Smooth muscle cell (in vitro differentiated cells): ENCODE measurements at regions not wholly inside any gene's neighbourhood (a gene's known extent, or its start where the extent isn't known, plus 50 kb on each side); places are given as distances from the start of the nearest gene placed in this dataset.

Source experiments
- DNase-seq: peaks from one replicate; lab custom pipeline; 2025; ENCODE audit not compliant: unreplicated experiment; lab: John Stamatoyannopoulos, UW
- H2AFZ ChIP-seq: fragments of 200-600 bp; sonication (generic); 2 replicates; pipeline ENCODE4 v1.6.0; 2016; ENCODE audit warnings: antibody characterized with exemption, low read depth, mild to moderate bottlenecking
- H3F3A ChIP-seq: fragments of 200-600 bp; sonication (generic); 2 replicates; pipeline ENCODE4 v1.6.0; 2017; ENCODE audit warnings: antibody characterized with exemption, low read depth
- H3K27ac ChIP-seq: fragments of 200-600 bp; sonication (generic); 2 replicates; pipeline ENCODE4 v1.5.1; 2016; ENCODE audit warnings: low read depth, mild to moderate bottlenecking
- H3K27me3 ChIP-seq: fragments of 200-600 bp; sonication (generic); 2 replicates; pipeline ENCODE4 v1.6.1; 2016; ENCODE audit warnings: low read depth, mild to moderate bottlenecking
- H3K36me3 ChIP-seq: fragments of 200-600 bp; sonication (generic); 2 replicates; pipeline ENCODE4 v1.5.1; 2016; ENCODE audit warnings: low read depth
- H3K4me1 ChIP-seq: fragments of 200-600 bp; sonication (generic); 2 replicates; pipeline ENCODE4 v1.5.1; 2016; ENCODE audit warnings: low read depth
- H3K4me2 ChIP-seq: fragments of 200-600 bp; sonication (generic); 2 replicates; pipeline ENCODE4 v1.6.0; 2016; ENCODE audit warnings: mild to moderate bottlenecking
- H3K4me3 ChIP-seq: fragments of 200-600 bp; sonication (generic); 2 replicates; pipeline ENCODE4 v1.5.1; 2016; ENCODE audit warnings: mild to moderate bottlenecking
- H3K79me2 ChIP-seq: fragments of 200-600 bp; sonication (generic); 2 replicates; pipeline ENCODE4 v1.6.0; 2016; ENCODE audit warnings: low read depth, mild to moderate bottlenecking
- H3K9ac ChIP-seq: fragments of 200-600 bp; sonication (generic); 2 replicates; pipeline ENCODE4 v1.6.0; 2016; ENCODE audit warnings: low read depth
- H3K9me3 ChIP-seq: fragments of 200-600 bp; sonication (generic); replicated peaks from 2 replicates; pipeline ENCODE4 v1.5.1; 2016; ENCODE audit warnings: low read depth
- H4K20me1 ChIP-seq: fragments of 200-600 bp; sonication (generic); 2 replicates; pipeline ENCODE4 v1.6.0; 2016; ENCODE audit warnings: low read depth
- CTCF ChIP-seq: fragments of 200-600 bp; sonication (generic); IDR thresholded peaks from 2 replicates; pipeline ENCODE4 v1.5.1; 2017; ENCODE audit warnings: borderline replicate concordance, mild to moderate bottlenecking, antibody characterized with exemption; ENCODE audit not compliant: insufficient read depth, poor library complexity, severe bottlenecking
- WGBS: methylation state at CpG from one replicate; pipeline ENCODE4 v1.1.7; 2016; ENCODE audit warnings: low lambda C conversion rate; 5-methylcytosine and 5-hydroxymethylcytosine counted together

GRCh38 chr4:141497627-141498026, 138.8 kb upstream of the IL15 start:
- no peak overlapping the region for H2AFZ ChIP-seq
- no peak overlapping the region for H3K4me3 ChIP-seq
- no peak for DNase-seq
- H3K4me1 ChIP-seq = no peaks in the 10 kb centered on the region
- H3F3A ChIP-seq = no peaks in the 10 kb centered on the region
- no peak overlapping the region for H3K27ac ChIP-seq
- no peaks in the 10 kb centered on the region for H3K36me3 ChIP-seq
- TF ChIP-seq CTCF = no peak
- H3K27me3 ChIP-seq = no peaks in the 10 kb centered on the region
- no peaks in the 10 kb centered on the region for H4K20me1 ChIP-seq
- H3K9me3 ChIP-seq = no peaks in the 10 kb centered on the region
- 83% methylated on average over 1 of the region's 1 CpG for WGBS
- no peaks in the 10 kb centered on the region for H3K79me2 ChIP-seq
- H3K4me2 ChIP-seq = no peak overlapping the region
- H3K9ac ChIP-seq = no peak overlapping the region

- H3F3A ChIP-seq = no peaks in the 10 kb centered on the region
- H3K36me3 ChIP-seq = no peaks in the 10 kb centered on the region
- H3K4me3 ChIP-seq = no peak overlapping the region
- H3K9me3 ChIP-seq = no peaks in the 10 kb centered on the region
- TF ChIP-seq CTCF = no peak
- H3K4me1 ChIP-seq = no peaks in the 10 kb centered on the region
- H3K4me2 ChIP-seq = no peak overlapping the region
- no peak overlapping the region for H3K9ac ChIP-seq
- H4K20me1 ChIP-seq = no peaks in the 10 kb centered on the region
- no peaks in the 10 kb centered on the region for H3K79me2 ChIP-seq
- WGBS = 56% methylated on average over 3 of the region's 3 CpGs
- no peak for DNase-seq
- peak overlapping the region; percentile 2 for H2AFZ ChIP-seq
- H3K27me3 ChIP-seq = no peaks in the 10 kb centered on the region
- no peak overlapping the region for H3K27ac ChIP-seq
Measured at GRCh38 chr4:141499261-141499853, 137.0 kb upstream of the IL15 start.

DNA sequence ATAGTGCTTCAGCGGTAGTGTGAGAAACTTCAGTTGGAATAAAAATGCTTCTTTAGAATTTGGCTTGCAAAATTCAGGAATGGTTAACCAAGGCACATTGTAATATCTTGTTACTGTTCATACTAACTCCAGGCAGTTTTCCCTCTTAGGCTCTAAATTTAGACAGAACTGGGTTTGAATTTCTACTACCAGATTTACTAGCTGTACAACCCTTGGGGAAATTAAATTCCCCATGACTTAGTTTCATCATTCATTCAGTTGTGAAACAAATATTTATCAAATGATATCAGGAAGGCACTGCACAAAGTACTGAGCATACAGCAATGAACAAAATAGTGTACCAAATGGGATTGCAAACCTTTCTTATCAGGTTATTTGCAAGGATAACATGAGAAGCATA, 135.0 kb upstream of the IL15 start:
- no peak overlapping the region for H3K4me2 ChIP-seq
- H3K36me3 ChIP-seq = no peaks in the 10 kb centered on the region
- no peaks in the 10 kb centered on the region for H3K79me2 ChIP-seq
- no peaks in the 10 kb centered on the region for H3F3A ChIP-seq
- WGBS = 92% methylated on average over 1 of the region's 1 CpG
- TF ChIP-seq CTCF = no peak
- H3K4me3 ChIP-seq = no peak overlapping the region
- DNase-seq = no peak
- no peaks in the 10 kb centered on the region for H4K20me1 ChIP-seq
- no peak overlapping the region for H3K27ac ChIP-seq
- no peak overlapping the region for H3K9ac ChIP-seq
- no peaks in the 10 kb centered on the region for H3K27me3 ChIP-seq
- no peaks in the 10 kb centered on the region for H3K9me3 ChIP-seq
- H3K4me1 ChIP-seq = no peaks in the 10 kb centered on the region
- no peak overlapping the region for H2AFZ ChIP-seq

- no peaks in the 10 kb centered on the region for H3K4me1 ChIP-seq
- 71% methylated on average over 3 of the region's 3 CpGs for WGBS
- H3K4me2 ChIP-seq = no peak overlapping the region
- no peaks in the 10 kb centered on the region for H4K20me1 ChIP-seq
- DNase-seq = no peak
- H2AFZ ChIP-seq = peak overlapping the region; percentile 52
- H3K4me3 ChIP-seq = no peak overlapping the region
- H3K27ac ChIP-seq = peak overlapping the region; percentile 32
- H3F3A ChIP-seq = no peaks in the 10 kb centered on the region
- H3K9me3 ChIP-seq = no peaks in the 10 kb centered on the region
- no peaks in the 10 kb centered on the region for H3K36me3 ChIP-seq
- TF ChIP-seq CTCF = no peak
- no peaks in the 10 kb centered on the region for H3K79me2 ChIP-seq
- no peaks in the 10 kb centered on the region for H3K27me3 ChIP-seq
- no peak overlapping the region for H3K9ac ChIP-seq
Measured at GRCh38 chr4:141501931-141502330, 134.5 kb upstream of the IL15 start.
